ENCODE measurements at regions not wholly inside any gene's neighbourhood (a gene's known extent, or its start where the extent isn't known, plus 50 kb on each side); places are given as distances from the start of the nearest gene placed in this dataset.

- TF ChIP-seq, protein P1, sequence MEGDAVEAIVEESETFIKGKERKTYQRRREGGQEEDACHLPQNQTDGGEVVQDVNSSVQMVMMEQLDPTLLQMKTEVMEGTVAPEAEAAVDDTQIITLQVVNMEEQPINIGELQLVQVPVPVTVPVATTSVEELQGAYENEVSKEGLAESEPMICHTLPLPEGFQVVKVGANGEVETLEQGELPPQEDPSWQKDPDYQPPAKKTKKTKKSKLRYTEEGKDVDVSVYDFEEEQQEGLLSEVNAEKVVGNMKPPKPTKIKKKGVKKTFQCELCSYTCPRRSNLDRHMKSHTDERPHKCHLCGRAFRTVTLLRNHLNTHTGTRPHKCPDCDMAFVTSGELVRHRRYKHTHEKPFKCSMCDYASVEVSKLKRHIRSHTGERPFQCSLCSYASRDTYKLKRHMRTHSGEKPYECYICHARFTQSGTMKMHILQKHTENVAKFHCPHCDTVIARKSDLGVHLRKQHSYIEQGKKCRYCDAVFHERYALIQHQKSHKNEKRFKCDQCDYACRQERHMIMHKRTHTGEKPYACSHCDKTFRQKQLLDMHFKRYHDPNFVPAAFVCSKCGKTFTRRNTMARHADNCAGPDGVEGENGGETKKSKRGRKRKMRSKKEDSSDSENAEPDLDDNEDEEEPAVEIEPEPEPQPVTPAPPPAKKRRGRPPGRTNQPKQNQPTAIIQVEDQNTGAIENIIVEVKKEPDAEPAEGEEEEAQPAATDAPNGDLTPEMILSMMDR (IDR thresholded peaks at IDR 0.05) = no peak
- no peak for TF ChIP-seq POLR2AphosphoS5 (IDR thresholded peaks at IDR 0.05; ENCODE audit: low read depth, low read length)
- TF ChIP-seq REST (IDR thresholded peaks at IDR 0.05; ENCODE audit: insufficient read depth in 1 of 2, low read depth in 2 of 2, low read length in 1 of 2) = no peak
Measured at GRCh38 chr4:160562661-160563060, 1459.8 kb downstream of the RAPGEF2 start.

Measured in Panc1 (cell line).